Heart left ventricle (tissue), 16 donors: ENCODE measurements at regions not wholly inside any gene's neighbourhood (a gene's known extent, or its start where the extent isn't known, plus 50 kb on each side); places are given as distances from the start of the nearest gene placed in this dataset.
"Not testable (repeated sequence)": the region's sequence is repeated elsewhere in the genome, so short reads cannot be mapped to it uniquely, and the experiment has no call there.

Experiments
- ATAC-seq, 4 donors: fragments of 200-7000 bp; cut with Tn5 transposase; one replicate each; pipeline ENCODE4 v1.9.1; 2020 to 2022; ENCODE audit warnings: moderate library complexity in 4 of 4, mild to moderate bottlenecking in 3 of 4, moderate number of reproducible peaks in 1 of 4
- DNase-seq, 5 donors: peaks; one replicate each; pipeline ENCODE4 v3.0.0-alpha.2; 2020
- H3K27ac ChIP-seq, 12 donors: fragments of 200-600 bp; sonication (generic) in 4 of 12; one replicate each; pipeline versions ENCODE4 v1.5.0 to v1.8.0; 2016 to 2022; ENCODE audit warnings: mild to moderate bottlenecking in 2 of 12
- H3K27me3 ChIP-seq, 9 donors: fragments of 200-600 bp; sonication (generic) in 2 of 9; one replicate each; pipeline versions ENCODE4 v1.5.1 to v1.8.0; 2016 to 2022; ENCODE audit warnings: mild to moderate bottlenecking in 3 of 9
- H3K36me3 ChIP-seq, 9 donors: fragments of 200-600 bp; sonication (generic) in 2 of 9; one replicate each; pipeline versions ENCODE4 v1.5.0 to v1.8.0; 2018 to 2022; ENCODE audit warnings: mild to moderate bottlenecking in 2 of 9
- H3K4me1 ChIP-seq, 12 donors: fragments of 200-600 bp; sonication (generic) in 4 of 12; one replicate each; pipeline versions ENCODE4 v1.5.0 to v1.8.0; 2016 to 2022; ENCODE audit warnings: mild to moderate bottlenecking in 3 of 12
- H3K4me3 ChIP-seq, 12 donors: fragments of 200-600 bp; sonication (generic) in 4 of 12; one replicate each; pipeline versions ENCODE4 v1.5.0 to v1.8.0; 2017 to 2022; ENCODE audit warnings: mild to moderate bottlenecking in 9 of 12, moderate library complexity in 4 of 12
- H3K9me3 ChIP-seq, 12 donors: fragments of 200-600 bp; sonication (generic) in 4 of 12; one replicate each; pipeline versions ENCODE4 v1.5.0 to v1.8.0; 2016 to 2022; ENCODE audit warnings: mild to moderate bottlenecking in 1 of 12
- CTCF ChIP-seq, 12 donors: fragments of 200-600 bp; sonication (generic) in 4 of 12; IDR thresholded peaks; one replicate each; pipeline versions ENCODE4 v1.5.0 to v1.8.0; 2018 to 2022; ENCODE audit warnings: antibody characterized with exemption in 12 of 12, mild to moderate bottlenecking in 5 of 12
- POLR2A ChIP-seq, 2 donors: fragments of 450-650 bp; IDR thresholded peaks; one replicate each; pipeline ENCODE4 v1.6.1; 2017; ENCODE audit warnings: antibody characterized with exemption in 2 of 2, mild to moderate bottlenecking in 2 of 2, moderate library complexity in 2 of 2
- WGBS, 4 donors: extraction: QIAGEN DNeasy Blood & Tissue Kit in 2 of 4; methylation state at CpG; one replicate each; pipeline versions ENCODE4 v1.1.5 to v1.1.7; 2013 to 2018; 5-methylcytosine and 5-hydroxymethylcytosine counted together
- intact Hi-C, 10 donors: fragments of 100-400 bp; cut with DNase I; formaldehyde crosslinking; loops; one replicate each; pipeline versions ENCODE4 v1.11.1 to v1.14.2; 2022
- donor health status: ischemic (EF 13 %, LVEDD 7.1; RV severe dilation, severe dysfunction).
- donor health status: healthy with polysubstance abuse.
- donor health status: DM: no; HTN: yes; CAD: no.
- donor health status: DM: no; HTN: no; CAD: no.
- donor health status: ischemic (EF 25% LVEDD 6.9; RV normal size, moderate dysfunction).
- donor health status: ischemic (EF 25% LVEDD 5.7; RV mildly dilated, moderate dysfunction).
- donor health status: healthy.
- donor health status: DM: yes; HTN: yes; CAD: no.
- donor health status: ischemic (EF 35%, LVEDD 5.7; RV mildly dilated, moderate dysfunction).
- donor health status: nonischemic (EF 11% LVEDD 7.7; RV severe dilation, severe dysfunction).
- donor health status: DM: yes; HTN: yes; CAD: no.
- donor health status: PGD.
- donor health status: ischemic (EF 29% LVEDD 5.4; RV normal size, mild dysfunction).
- donor health status: nonischemic (EF 23%, LVEDD 6.1; RV moderate dilation, normal function).

GRCh38 chr3:22010997-22011396, 260.0 kb upstream of the ZNF385D start:
- no peak overlapping the region for H3K4me3 ChIP-seq
- no peak for ATAC-seq
- H3K9me3 ChIP-seq: no peaks in the 10 kb centered on the region
- TF ChIP-seq POLR2A (IDR thresholded peaks at IDR 0.05): no peak
- no peak for TF ChIP-seq CTCF (IDR thresholded peaks at IDR 0.05)
- no peak overlapping the region for H3K27ac ChIP-seq
- WGBS, 4 donors: 78 to 87% (median 78%) methylated on average over 2 of the region's 2 CpGs
- intact Hi-C loops: no loop called here
- no peaks in the 10 kb centered on the region for H3K4me1 ChIP-seq
- DNase-seq: no peak
- no peaks in the 10 kb centered on the region for H3K36me3 ChIP-seq
- no peaks in the 10 kb centered on the region for H3K27me3 ChIP-seq

DNA sequence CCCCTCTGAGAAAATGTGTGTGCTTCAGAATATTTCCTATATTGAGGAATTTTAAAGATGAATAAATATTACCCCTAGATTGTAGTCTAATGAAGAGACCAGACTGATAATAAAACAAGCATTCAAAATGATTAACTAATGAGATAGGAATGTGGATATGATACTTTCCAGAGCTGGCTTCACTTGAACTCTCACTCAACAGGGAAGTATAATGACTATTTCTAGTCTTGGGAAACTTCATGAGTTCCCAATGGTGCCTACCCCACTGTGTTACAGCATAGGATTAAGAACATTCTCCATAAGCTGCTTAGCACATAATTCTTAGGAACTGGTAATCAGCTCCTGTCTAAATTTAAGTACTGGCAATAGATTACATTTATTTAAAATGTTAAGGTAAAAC, 261.5 kb upstream of the ZNF385D start:
- DNase-seq (no peak), ATAC-seq (no peak)
- no peaks in the 10 kb centered on the region for H3K36me3 ChIP-seq
- TF ChIP-seq POLR2A (IDR thresholded peaks at IDR 0.05) (no peak), CTCF (IDR thresholded peaks at IDR 0.05) (no peak)
- H3K9me3 ChIP-seq: no peaks in the 10 kb centered on the region
- no peak overlapping the region for H3K4me3 ChIP-seq
- H3K27ac ChIP-seq: no peak overlapping the region
- intact Hi-C loops: no loop called here
- H3K27me3 ChIP-seq: no peaks in the 10 kb centered on the region
- H3K4me1 ChIP-seq: no peaks in the 10 kb centered on the region

DNA sequence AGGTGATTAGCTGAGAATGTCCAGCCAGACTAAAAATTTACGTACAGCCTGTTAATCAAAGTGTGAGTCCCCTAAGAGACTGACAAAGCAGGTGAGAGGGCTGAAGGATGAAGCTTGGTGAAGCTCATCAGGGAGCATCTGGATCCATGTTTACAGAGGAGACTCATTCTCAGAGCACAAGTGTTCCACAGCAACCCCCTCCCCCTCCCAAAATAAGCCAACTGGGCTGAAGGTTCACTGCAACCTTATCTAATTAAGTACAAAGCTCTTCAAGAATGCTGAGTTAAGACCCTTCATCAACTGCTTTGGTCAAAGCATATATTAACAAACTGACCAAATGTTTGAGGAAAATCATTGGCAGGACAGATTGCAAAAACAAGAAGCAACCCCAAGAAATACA, 262.6 kb upstream of the ZNF385D start:
- H3K27me3 ChIP-seq: no peaks in the 10 kb centered on the region
- H3K36me3 ChIP-seq: no peaks in the 10 kb centered on the region
- intact Hi-C loops: no loop called here
- H3K4me3 ChIP-seq: no peak overlapping the region
- ATAC-seq (no peak), DNase-seq (no peak)
- 67 to 83% (median 78%) methylated on average over 1 of the region's 1 CpG for WGBS, 4 donors
- H3K9me3 ChIP-seq: no peaks in the 10 kb centered on the region
- H3K4me1 ChIP-seq: no peaks in the 10 kb centered on the region
- TF ChIP-seq CTCF (IDR thresholded peaks at IDR 0.05) (no peak), POLR2A (IDR thresholded peaks at IDR 0.05) (no peak)
- no peak overlapping the region for H3K27ac ChIP-seq

GRCh38 chr3:22016197-22016596, 265.2 kb upstream of the ZNF385D start:
- Histone ChIP-seq H3K4me1 (no peaks in the 10 kb centered on the region), H3K27me3 (no peaks in the 10 kb centered on the region), H3K36me3 (no peaks in the 10 kb centered on the region), H3K27ac (no peak overlapping the region), H3K9me3 (no peaks in the 10 kb centered on the region), H3K4me3 (no peak overlapping the region)
- intact Hi-C loops: no loop called here
- DNase-seq (no peak), ATAC-seq (no peak)
- whole genome bisulfite sequencing, 4 donors: 61 to 74% (median 65%) methylated on average over 4 of the region's 4 CpGs
- TF ChIP-seq POLR2A (IDR thresholded peaks at IDR 0.05) (no peak), CTCF (IDR thresholded peaks at IDR 0.05) (no peak)

DNA sequence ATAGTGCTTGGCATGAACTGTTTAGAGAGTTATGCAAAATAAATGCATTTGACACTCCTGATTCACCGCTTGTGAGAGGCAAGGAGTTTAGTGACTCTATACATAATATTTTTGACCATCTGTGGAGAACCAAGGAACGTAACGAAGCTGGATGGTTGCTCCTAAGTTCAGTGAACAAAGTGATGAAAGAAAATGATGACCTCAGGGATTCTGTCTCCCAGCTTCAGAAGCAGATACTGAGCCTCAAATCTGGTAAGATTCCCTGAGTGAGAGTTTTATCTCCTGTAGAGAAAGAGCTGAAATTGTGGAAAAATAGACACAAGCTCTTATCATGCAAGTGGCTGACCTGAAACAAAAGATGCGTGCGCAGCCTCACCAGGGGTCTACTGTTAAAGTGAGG, 273.6 kb upstream of the ZNF385D start:
- H3K4me3 ChIP-seq, H3K4me1 ChIP-seq, intact Hi-C loops, H3K27ac ChIP-seq, H3K27me3 ChIP-seq, H3K36me3 ChIP-seq, DNase-seq, H3K9me3 ChIP-seq, ATAC-seq: not testable (repeated sequence)
- WGBS, 4 donors: 86 to 91% (median 89%) methylated on average over 5 of the region's 5 CpGs
